NCI-H345 treated with DMSO at 0.1 percent for 48 hours (cell line): ENCODE measurements at regions not wholly inside any gene's neighbourhood (a gene's known extent, or its start where the extent isn't known, plus 50 kb on each side); places are given as distances from the start of the nearest gene placed in this dataset.

Experiments used
- DNase-seq: peaks from one replicate; lab custom pipeline; 2025; ENCODE audit not compliant: unreplicated experiment; lab: John Stamatoyannopoulos, UW

- no peak for DNase-seq
Measured at GRCh38 chr5:124648902-124649467, 97.5 kb downstream of the ZNF608 start.

GRCh38 chr5:124647352-124647751, 99.1 kb downstream of the ZNF608 start:
- DNase-seq, result no peak

- no peak for DNase-seq
Measured at GRCh38 chr5:124645396-124645795, 101.0 kb downstream of the ZNF608 start.

- no peak for DNase-seq
Measured at GRCh38 chr5:124644582-124644981, 101.9 kb downstream of the ZNF608 start.

GRCh38 chr5:124644138-124644537, 102.3 kb downstream of the ZNF608 start:
- DNase-seq, result no peak

- no peak for DNase-seq
Measured at GRCh38 chr5:124643336-124643735, 103.1 kb downstream of the ZNF608 start.

- DNase-seq, result no peak
Measured at GRCh38 chr5:124642151-124642550, 104.3 kb downstream of the ZNF608 start.

GRCh38 chr5:124641154-124641792, 105.2 kb downstream of the ZNF608 start:
- DNase-seq, result no peak

GRCh38 chr5:124639095-124639665, 107.3 kb downstream of the ZNF608 start:
- no peak for DNase-seq

GRCh38 chr5:124637011-124637410, 109.4 kb downstream of the ZNF608 start:
- DNase-seq, result no peak

GRCh38 chr5:124634741-124635323, 111.6 kb downstream of the ZNF608 start:
- no peak for DNase-seq

GRCh38 chr5:124634228-124634739, 112.2 kb downstream of the ZNF608 start:
- no peak for DNase-seq

- no peak for DNase-seq
Measured at GRCh38 chr5:124633209-124633608, 113.2 kb downstream of the ZNF608 start.

GRCh38 chr5:124631874-124632550, 114.4 kb downstream of the ZNF608 start:
- DNase-seq, result no peak

- no peak for DNase-seq
Measured at GRCh38 chr5:124630767-124631704, 115.4 kb downstream of the ZNF608 start.

- no peak for DNase-seq
Measured at GRCh38 chr5:124628721-124629596, 117.5 kb downstream of the ZNF608 start.

- DNase-seq, result no peak
Measured at GRCh38 chr5:124627815-124628595, 118.4 kb downstream of the ZNF608 start.

GRCh38 chr5:124626053-124626452, 120.4 kb downstream of the ZNF608 start:
- no peak for DNase-seq

- DNase-seq, result no peak
Measured at GRCh38 chr5:124623265-124623664, 123.2 kb downstream of the ZNF608 start.
